GM12892 (cell line): ENCODE measurements at regions not wholly inside any gene's neighbourhood (a gene's known extent, or its start where the extent isn't known, plus 50 kb on each side); places are given as distances from the start of the nearest gene placed in this dataset.

Experiments
- DNase-seq: peaks from one replicate; pipeline ENCODE4 v3.0.0; 2011; ENCODE audit not compliant: insufficient read length
- FAIRE-seq: peaks from 2 replicates; lab custom pipeline; 2011; peaks lifted over from hg19 to GRCh38; lab: Jason Lieb, UNC
- POLR2A ChIP-seq: IDR thresholded peaks from 2 replicates; pipeline ENCODE4 v1.6.1; 2011; ENCODE audit warnings: low read depth, low read length, control low read depth
- POLR2AphosphoS5 ChIP-seq: IDR thresholded peaks from 2 replicates; pipeline ENCODE4 v1.6.1; 2011; ENCODE audit warnings: low read depth, low read length, control low read depth
- TAF1 ChIP-seq: IDR thresholded peaks from 2 replicates; pipeline ENCODE4 v1.6.1; 2011; ENCODE audit warnings: low read depth, mild to moderate bottlenecking, control low read depth, low read length, borderline replicate concordance

DNA sequence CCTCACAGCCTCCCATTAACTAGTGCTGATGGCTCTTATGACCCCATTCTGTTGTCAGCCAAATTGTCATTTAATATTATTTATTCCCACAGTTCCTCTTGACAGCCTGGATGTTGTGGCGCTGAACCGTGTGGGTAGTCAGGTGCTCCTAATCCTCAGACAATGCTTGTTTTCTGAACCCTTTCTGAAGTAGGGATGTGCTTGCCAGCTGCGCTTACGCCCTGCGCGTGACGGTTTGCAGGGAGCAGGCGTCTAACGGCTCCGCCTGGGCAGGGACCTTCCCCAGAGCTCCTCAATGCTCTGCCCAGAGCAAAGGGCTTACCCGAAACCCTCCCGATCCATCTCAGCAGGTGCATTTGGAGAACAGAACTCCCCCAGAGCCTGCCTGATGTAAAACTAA is 358.2 kb upstream of the MYT1L start:
- FAIRE-seq (no peak), DNase-seq (no peak)
- no peak for TF ChIP-seq POLR2AphosphoS5
- TF ChIP-seq POLR2A: no peak
- TF ChIP-seq TAF1: no peak

DNA sequence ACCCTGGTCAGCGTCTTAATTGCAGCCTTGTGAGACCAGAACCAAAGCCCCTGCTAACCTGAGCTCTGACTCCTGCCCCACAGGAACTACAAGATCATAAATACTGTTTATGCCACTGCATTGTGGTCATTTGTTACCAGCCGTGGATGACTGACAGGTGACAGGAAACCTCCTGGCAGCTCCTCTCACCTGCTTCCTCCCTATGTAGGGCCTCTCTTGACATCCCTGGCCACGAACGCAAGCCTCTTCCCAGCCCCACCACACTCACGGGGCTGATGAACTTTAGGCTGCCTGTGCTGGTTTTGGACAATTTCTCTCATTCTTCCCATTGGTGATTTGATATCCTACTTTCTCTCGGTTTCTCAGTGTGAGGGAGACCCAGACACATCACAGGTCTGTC is 357.2 kb upstream of the MYT1L start:
- FAIRE-seq: no peak
- TF ChIP-seq TAF1 (no peak), POLR2A (no peak), POLR2AphosphoS5 (no peak)
- no peak for DNase-seq

DNA sequence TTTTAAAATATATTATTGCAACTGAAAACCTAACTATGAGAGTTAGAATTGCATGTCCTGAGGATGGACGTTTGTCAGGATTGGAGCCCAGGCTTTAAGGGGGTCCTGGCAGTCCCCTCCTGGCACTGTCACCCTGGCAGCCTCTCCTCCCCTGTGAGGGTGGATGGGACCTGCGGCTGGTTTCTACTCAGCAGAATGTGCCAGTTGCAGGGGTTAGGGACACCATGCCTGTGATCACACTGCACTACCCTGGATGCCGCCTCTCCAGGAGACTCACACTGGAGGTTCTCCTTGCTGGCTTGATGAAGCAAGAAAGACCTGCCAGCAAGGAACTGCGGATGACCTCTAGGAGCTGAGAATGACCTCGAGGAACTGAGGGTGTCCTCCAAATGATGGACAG is 356.7 kb upstream of the MYT1L start:
- DNase-seq (no peak), FAIRE-seq (no peak)
- TF ChIP-seq POLR2A (no peak), TAF1 (no peak), POLR2AphosphoS5 (no peak)

DNA sequence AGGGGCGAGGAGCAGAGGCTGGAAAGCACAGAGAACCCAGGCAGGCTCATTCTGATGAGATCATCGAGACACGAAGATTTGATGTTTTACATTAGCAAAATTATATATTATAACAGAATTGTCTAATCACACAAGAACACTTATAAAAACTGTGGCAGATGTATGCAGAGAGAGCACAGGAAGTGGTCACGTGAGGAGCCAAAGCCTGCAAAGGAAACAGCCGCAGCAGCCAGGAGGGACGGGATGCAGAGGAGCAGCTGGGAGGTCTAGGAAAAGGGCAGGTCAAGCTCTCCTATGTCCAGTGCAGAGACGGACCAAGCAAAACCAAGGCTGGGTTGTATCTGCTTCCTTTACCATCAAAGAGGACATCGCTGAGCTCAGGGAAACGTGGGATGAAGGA is 355.1 kb upstream of the MYT1L start:
- TF ChIP-seq POLR2AphosphoS5 (no peak), POLR2A (no peak), TAF1 (no peak)
- FAIRE-seq (no peak), DNase-seq (no peak)

DNA sequence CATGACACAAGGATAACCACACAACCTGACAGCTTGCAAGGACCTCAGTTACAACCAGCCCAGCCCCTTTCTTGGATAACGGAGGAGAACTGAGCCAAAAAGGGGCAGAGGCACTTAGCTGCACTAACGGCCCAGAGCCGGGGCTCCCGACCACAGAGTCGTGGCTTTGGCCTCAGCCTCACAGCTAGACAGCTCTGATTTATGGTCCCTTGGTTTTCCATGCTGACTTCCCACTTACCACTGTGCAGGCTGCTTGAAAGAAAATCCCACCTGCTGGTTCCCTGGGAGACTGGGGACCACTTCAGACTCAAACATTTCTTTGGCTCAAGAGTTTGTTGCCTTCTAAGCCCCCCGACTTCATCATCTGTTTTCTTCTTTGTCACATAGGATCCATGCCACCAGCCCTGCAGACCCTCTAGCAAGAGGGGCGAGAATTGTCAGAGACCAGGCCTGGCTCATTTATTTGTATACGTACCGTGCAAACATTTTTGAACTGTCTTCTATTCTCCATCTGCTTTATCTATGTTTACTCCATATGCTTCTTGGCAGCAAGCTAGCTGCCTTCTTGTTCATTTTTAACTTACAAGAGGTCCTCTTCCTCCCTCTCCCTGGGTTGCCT is 352.6 kb upstream of the MYT1L start:
- FAIRE-seq (no peak), DNase-seq (no peak)
- TF ChIP-seq POLR2AphosphoS5 (no peak), POLR2A (no peak), TAF1 (no peak)

DNA sequence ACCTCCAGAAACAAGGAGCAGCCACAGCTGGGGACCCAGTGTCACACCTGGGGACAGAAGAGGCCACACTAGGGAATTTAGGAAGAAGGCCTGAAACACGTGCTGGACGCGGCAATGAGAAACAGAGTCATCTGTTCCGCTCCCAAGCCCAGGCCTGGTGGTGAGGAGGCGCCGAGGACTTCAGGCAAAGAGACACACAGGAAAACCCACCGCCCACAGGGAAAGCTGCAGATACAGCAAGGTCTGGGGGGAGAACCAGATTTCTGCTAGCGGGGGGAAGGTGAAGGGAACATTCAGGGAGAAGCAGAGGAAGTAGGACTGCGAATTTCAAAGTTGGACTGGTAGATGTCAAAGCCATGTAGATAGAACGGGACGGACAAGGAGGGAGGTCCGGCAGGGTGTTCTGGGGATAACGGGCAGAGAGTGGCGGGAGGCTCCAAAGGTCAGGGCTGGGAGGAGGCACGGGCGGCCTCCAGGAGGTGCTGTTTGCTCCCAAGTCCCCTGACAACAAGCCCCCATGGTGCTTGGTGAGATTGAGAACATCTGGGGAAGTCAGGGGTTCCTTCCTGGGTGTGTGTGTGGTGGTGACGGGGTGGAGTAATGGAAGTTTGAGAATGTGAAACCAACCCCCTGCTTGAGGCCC is 351.7 kb upstream of the MYT1L start:
- no peak for DNase-seq
- FAIRE-seq: no peak
- TF ChIP-seq POLR2AphosphoS5 (no peak), POLR2A (no peak), TAF1 (no peak)

DNA sequence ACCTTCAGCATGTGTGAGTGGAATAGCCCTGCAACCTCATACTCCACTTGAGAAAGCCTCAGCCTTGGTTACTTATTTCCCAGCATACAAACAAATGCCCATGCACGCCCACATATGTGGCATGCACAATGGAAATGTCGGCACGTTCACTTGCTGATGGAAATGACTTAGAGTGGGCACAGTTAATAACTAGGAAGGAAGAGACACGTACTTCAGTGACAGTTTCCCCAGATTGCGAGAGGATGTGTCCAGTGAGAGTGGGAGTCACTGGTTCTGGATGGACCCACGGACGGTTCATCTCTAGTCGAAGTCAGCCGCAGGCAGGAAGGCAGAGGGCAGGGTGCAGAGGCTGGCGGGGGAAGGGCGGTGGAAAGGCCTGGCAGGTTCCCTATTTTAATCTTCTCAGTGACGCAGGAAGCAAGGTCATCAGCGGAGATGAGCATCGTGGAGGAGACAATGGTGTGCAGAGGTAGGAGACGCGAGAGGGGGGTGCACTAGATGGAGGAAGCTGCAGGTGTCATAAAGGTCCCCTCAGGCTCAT is 350.7 kb upstream of the MYT1L start:
- DNase-seq (no peak), FAIRE-seq (no peak)
- TF ChIP-seq TAF1 (no peak), POLR2AphosphoS5 (no peak), POLR2A (no peak)

DNA sequence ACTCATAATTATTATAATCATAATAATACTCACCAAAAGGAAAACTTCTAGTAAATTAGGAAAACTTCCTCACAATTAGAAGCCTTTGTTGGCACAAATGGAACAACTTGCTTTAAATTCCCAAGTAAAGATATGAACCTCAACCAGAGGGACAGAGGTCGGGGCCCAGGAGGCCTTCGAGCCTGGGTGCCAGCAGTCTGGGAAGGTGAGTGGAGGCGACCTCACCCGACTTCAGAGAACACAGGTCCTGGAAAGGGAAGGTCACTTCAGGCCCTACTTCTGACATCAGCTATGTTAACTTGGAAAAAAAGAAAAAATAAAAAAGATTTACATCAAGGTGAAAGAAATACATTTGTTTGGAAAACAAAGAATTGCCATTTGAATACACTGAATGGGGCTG is 350.0 kb upstream of the MYT1L start:
- TF ChIP-seq POLR2A: no peak
- TF ChIP-seq TAF1: no peak
- TF ChIP-seq POLR2AphosphoS5: no peak
- DNase-seq: no peak
- FAIRE-seq: no peak

DNA sequence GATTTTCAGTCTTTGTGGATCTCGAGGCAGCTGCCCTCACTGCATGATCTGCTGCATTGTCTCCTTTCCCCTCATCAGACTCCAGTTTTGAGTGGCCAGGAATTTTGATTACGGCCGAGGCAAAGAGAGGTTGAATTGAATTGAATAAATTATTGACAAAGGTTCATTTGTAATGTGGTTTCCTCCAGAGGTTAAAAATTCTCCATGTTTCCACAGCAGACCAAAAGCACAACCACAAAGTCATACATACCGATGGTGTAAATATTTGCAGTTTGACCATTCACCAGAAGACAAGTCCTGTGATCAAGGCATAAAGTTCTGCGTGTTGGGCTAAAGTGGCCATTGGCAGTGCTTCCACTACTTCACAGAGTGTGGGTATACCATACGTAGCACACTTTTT is 343.8 kb upstream of the MYT1L start:
- DNase-seq: no peak
- no peak for FAIRE-seq
- TF ChIP-seq POLR2A (no peak), TAF1 (no peak), POLR2AphosphoS5 (no peak)

DNA sequence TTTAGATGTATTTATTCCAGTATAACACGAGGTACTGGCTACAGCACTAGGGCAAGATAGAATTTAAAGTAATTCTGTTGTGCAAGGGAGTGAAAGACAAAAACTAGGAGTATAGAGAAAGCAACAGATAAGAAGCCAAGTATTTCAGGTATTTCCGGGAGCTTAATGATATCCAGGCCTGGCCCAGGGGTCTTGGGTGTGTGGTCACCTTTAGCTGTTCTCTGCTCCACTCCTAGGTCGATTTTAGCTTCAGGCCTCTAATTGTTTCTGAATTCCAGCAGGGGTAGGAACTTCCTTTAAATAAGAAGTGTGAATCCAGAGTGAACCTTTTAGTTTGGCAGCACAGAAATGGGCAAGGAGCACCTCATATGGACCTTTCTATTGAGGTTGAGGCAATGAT is 342.3 kb upstream of the MYT1L start:
- DNase-seq: no peak
- TF ChIP-seq TAF1 (no peak), POLR2A (no peak), POLR2AphosphoS5 (no peak)
- FAIRE-seq: no peak

DNA sequence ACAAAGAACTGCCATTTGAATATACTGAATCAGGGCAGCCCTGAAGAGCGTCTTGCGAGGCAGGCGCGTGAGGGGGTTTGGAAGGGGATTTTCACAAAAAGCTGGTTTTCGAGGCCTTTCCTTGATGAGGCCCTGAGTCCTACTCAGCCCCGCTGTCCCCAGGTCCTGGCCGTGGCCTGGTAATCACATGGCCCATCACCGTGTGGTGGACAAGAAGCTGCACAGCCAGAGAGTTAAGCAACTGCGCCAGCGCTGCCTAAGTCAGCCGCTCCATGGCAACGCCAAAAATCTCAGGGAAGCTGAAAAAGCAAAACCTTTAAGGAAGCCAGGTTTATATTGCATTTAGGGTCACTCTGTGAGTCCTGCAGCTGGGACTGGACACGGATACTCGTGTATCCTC is 341.2 kb upstream of the MYT1L start:
- TF ChIP-seq POLR2A: no peak
- no peak for TF ChIP-seq TAF1
- no peak for TF ChIP-seq POLR2AphosphoS5
- FAIRE-seq (no peak), DNase-seq (no peak)

DNA sequence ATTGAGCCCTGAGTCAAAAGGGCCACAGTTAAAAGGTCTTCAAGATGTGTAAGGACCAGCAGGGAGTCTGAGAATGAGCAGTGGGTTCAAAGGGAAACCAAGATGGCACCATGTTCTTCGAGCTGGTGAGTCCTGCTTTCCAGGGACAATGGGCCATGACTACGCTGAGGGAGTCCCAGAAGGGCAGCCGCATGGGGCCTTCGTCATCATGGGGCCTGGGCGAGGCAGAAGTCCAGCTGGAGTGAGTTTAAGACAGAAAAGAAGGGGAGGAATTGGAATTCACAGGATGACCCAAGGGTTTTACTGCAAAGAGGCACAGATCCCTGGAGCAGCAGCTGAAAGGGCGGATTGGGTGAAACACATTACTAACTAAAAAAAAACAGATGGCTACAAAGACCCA is 340.8 kb upstream of the MYT1L start:
- DNase-seq (no peak), FAIRE-seq (no peak)
- TF ChIP-seq TAF1 (no peak), POLR2A (no peak), POLR2AphosphoS5 (no peak)

DNA sequence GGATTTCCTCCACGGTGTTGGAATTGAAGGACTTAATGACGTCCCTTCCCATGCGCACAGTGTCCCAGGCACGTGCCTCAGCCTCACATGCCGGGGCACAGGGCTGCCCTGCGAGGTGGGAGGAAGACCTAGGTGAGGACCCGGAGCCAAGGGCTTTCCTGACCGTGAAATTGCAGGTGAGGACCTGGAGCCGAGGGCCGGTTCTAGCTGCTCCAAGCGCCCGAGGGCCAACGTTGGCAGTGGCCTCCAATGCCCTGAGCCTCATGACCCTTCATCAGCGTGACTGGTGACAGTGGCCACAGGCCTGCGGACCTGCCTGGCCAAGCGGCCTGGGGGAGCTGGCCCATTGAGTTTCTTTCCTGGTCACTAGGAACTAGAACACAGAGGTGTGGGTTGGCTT is 338.2 kb upstream of the MYT1L start:
- TF ChIP-seq POLR2A (no peak), POLR2AphosphoS5 (no peak), TAF1 (no peak)
- FAIRE-seq: no peak
- no peak for DNase-seq
